HG02973 (cell line): ENCODE measurements at regions not wholly inside any gene's neighbourhood (a gene's known extent, or its start where the extent isn't known, plus 50 kb on each side); places are given as distances from the start of the nearest gene placed in this dataset.

Experiments
- ATAC-seq: cut with Tn5 transposase; IDR thresholded peaks from one replicate; pipeline ENCODE4 v1.9.1; 2021; ENCODE audit warnings: moderate library complexity; ENCODE audit not compliant: unreplicated experiment

GRCh38 chr12:84807249-84807648 lies 105.3 kb downstream of the SLC6A15 start:
- no peak for ATAC-seq

GRCh38 chr12:84805474-84805858 lies 107.1 kb downstream of the SLC6A15 start:
- ATAC-seq = no peak

- no peak for ATAC-seq
Observed at GRCh38 chr12:84804691-84805473, 107.7 kb downstream of the SLC6A15 start.

- no peak for ATAC-seq
Observed at GRCh38 chr12:84803661-84804060, 108.9 kb downstream of the SLC6A15 start.

- ATAC-seq = no peak
Observed at GRCh38 chr12:84802161-84802560, 110.4 kb downstream of the SLC6A15 start.

- no peak for ATAC-seq
Observed at GRCh38 chr12:84793558-84794367, 118.8 kb downstream of the SLC6A15 start.

- ATAC-seq = no peak
Observed at GRCh38 chr12:84791444-84791843, 121.2 kb downstream of the SLC6A15 start.

GRCh38 chr12:84789184-84789583 lies 123.4 kb downstream of the SLC6A15 start:
- no peak for ATAC-seq

- ATAC-seq = no peak
Observed at GRCh38 chr12:84787253-84787652, 125.3 kb downstream of the SLC6A15 start.

- no peak for ATAC-seq
Observed at GRCh38 chr12:84786622-84787021, 126.0 kb downstream of the SLC6A15 start.

- ATAC-seq = no peak
Observed at GRCh38 chr12:84785951-84786350, 126.6 kb downstream of the SLC6A15 start.

GRCh38 chr12:84785281-84785680 lies 127.3 kb downstream of the SLC6A15 start:
- no peak for ATAC-seq

- ATAC-seq = no peak
Observed at GRCh38 chr12:84779169-84779568, 133.4 kb downstream of the SLC6A15 start.

- no peak for ATAC-seq
Observed at GRCh38 chr12:84772281-84772680, 140.3 kb downstream of the SLC6A15 start.

- no peak for ATAC-seq
Observed at GRCh38 chr12:84767079-84767478, 145.5 kb downstream of the SLC6A15 start.

- no peak for ATAC-seq
Observed at GRCh38 chr12:84766375-84766774, 146.2 kb downstream of the SLC6A15 start.

GRCh38 chr12:84764001-84764400 lies 148.6 kb downstream of the SLC6A15 start:
- ATAC-seq = no peak

- ATAC-seq = no peak
Observed at GRCh38 chr12:84763107-84763506, 149.5 kb downstream of the SLC6A15 start.

- no peak for ATAC-seq
Observed at GRCh38 chr12:84760091-84760865, 152.3 kb downstream of the SLC6A15 start.

- ATAC-seq = no peak
Observed at GRCh38 chr12:84757978-84758377, 154.6 kb downstream of the SLC6A15 start.

- no peak for ATAC-seq
Observed at GRCh38 chr12:84756961-84757360, 155.6 kb downstream of the SLC6A15 start.
